HG03442 (cell line): ENCODE measurements at regions not wholly inside any gene's neighbourhood (a gene's known extent, or its start where the extent isn't known, plus 50 kb on each side); places are given as distances from the start of the nearest gene placed in this dataset.

Experiments used
- ATAC-seq: cut with Tn5 transposase; IDR thresholded peaks from one replicate; pipeline ENCODE4 v1.9.1; 2021; ENCODE audit warnings: mild to moderate bottlenecking, moderate library complexity; ENCODE audit not compliant: unreplicated experiment

DNA sequence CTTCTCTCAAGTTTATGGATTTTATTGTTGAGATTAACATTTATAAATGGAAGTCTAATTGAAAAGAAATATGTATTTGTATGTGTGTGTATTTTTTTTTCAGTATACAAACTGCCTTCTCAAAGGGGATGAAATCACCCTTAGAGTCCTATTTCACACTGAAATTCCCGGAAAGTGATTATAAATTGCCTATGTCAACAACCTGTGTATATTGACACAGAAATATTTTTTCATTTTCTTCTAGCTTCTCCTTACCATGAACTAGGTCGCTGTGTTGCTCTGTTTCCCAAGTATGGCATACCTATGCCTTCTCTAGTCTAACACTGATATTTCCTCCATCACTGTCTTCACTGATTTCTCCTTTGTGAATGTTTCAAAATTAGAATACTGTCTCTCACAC lies 444.0 kb upstream of the AZI2 start:
- no peak for ATAC-seq

DNA sequence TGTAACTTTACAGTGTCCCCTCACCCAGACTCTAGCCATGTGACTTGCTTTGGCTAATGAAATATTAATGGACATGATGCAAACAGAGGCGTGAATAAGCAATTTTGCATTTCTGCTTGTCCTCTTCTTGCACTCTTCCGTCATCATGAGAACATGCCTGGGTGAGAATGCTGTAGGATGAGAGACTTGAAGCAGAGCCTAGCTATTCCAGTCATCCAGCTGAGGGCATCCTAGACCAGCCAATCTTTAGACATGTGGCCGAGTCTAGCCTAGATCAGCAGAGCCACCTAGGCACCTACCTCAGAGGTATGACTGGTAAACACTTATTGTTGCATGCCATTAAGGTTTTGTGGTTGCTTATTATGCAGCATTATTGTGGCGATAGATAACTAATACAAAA lies 450.5 kb upstream of the AZI2 start:
- no peak for ATAC-seq

DNA sequence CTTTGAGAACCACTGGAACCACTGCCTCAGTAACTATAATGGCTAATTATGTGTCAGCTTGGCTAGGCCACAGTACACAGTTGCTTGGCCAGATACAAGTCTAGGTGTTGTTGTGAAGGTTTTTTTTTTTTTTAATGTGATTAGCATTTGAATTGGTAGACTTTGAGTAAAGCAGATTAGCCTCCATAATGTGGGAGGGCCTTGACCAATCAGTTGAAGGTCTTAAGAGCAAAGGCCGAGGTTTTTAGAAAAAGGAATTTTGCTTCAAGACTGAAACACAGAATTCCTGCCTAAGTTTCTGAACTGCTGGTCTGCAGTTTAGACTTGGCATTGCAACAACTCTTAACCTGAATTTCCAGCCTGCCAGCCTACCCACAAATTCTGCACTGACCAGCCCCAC lies 451.6 kb upstream of the AZI2 start:
- no peak for ATAC-seq

DNA sequence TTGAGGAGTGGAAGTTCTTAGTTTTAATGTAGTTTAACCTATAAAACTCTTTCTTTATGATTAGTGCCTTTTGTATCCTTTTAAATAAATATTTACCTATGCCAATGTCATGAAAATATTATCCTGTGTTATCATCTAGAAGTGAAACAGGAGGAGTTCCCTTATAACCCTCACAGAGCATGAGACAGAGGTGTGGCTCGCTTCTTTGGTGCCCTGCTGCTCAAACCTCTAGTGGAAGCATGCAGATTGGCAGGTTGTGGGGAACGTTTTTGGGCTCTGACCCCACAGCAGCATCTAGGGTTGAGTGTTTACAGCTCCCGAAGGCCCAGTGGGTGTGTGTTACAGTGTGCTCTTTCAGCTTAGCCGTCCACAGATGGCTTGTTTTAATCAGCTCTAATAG lies 459.4 kb upstream of the AZI2 start:
- ATAC-seq: no peak

DNA sequence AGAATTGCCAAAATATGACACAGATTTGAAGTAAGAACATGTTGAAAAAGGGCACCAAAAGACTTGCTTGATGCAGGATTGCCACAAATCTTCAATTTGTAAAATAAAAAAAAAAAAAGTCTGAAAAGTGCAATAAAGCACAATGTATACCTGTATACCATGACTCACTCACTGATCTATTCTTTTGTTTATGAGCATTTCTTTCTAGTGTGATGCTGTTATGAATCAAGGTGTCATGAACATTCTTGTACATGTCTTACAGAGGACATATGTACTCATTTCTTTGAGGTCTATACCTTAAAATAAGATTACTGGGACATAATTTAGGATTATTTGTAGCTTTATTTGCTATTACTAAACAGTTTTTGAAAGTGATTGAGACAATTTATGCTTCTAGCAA lies 464.9 kb upstream of the RBMS3 start:
- ATAC-seq: no peak

DNA sequence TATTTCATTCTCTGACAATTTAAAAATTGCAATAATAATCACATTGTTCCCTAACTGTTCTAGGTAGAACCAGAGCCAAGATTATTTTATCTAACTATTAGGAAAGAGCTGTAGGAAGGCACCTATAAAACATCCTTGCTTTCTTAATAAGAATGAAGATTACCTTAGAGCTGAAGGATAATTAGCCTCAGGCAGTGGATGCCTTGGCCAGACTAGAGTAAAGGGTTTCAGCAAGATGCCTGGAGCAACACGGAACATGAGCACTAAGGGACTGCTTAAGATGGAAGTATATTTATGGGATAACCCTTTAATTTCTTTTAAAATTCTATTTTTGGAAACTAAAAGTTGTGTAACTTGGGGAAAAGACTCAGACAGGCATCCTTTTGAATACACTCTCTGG lies 456.6 kb upstream of the RBMS3 start:
- no peak for ATAC-seq

DNA sequence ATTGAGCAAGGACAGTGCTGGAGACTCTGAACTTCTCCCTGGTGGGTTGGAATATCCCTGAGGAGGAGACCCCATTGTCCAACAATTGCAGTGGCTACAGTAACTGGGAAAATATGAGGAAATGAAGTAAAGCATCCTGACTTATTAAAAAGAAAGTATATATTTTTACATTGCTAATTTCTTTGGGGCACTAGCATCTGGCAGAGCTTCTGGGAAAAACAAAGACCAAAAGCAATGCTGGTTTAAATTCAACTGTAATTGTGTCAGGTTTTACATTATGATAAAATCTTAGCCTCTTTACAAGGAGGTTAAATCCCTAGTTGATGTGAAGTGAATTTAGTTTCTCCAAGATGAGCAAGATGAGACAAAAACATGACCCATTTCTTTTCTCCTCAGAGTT lies 454.0 kb upstream of the RBMS3 start:
- no peak for ATAC-seq

DNA sequence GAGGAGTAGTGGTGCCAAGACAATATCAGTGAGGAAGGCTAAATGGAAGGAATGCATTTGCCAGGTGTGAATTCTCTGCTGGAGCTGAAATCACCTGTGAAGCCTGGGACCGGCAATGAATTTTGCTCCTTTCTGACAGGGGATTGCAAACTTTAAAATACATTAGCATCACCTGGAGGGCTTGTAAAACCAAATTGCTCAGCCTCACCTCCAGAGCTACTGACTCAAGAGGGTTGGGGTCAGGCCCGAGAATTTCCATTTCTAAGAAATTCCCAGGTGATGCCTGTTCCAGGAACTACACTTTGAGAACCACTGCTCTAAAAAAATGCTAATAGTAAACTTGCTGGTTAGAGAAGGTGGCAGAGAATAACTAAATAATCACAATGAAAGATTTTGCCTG lies 445.6 kb upstream of the RBMS3 start:
- no peak for ATAC-seq

DNA sequence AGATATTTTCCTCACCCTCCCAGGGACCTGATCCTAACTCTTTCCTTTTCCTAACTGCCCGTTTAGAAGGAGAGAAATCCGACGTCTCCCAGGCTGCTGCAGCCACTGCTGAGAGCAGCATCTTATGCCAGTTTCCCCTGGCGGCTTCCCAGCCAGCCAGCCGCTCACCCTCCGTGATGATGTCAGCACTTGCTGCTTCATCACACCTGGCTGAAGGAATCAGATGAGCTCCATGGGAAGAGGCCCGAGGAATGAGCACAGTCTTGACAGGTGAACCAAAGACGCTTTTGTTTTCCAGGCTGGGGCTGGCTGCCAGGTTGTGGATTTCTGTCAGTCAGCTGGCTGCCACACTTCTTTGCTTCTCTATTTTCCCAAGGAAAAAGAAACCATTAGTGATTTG lies 445.1 kb upstream of the RBMS3 start:
- no peak for ATAC-seq

DNA sequence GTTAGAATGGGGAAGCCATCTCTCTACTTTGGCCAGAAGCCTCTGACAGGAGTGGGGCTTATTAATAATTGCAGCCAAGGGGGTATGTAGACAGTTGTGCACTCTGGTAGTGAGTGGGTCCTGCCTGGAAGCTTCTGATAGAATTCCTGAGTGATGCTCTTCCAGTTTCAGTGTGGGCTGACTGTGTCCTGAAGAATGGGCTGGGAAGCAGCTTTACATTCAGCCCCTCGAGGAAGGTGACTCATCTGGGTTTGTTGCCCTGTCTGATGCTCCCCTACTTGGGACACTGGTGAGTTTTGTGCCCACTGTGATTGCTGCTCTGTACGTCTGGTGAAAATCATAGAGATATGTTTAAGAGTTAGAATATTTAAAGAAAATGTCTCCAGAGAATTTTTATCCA lies 444.7 kb upstream of the RBMS3 start:
- no peak for ATAC-seq

DNA sequence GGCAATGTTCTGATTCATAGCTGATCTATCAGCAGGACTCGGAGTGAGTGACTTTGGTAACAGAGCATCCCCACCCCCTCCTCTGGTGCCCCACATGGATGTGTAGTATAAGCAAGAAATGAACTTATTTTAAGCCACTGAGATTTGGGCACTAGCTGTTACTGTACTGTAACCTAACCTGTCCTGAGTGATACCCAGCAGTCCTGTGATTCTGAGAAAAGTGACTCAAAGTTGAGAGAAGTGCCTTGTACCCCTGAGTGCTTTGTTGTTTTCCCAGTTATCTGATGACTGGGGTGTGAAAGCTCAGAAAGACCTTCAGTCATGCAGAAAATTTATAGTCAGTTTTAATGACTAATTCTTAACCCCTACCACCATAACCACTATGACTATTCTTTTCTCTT lies 439.9 kb upstream of the RBMS3 start:
- peak; percentile 96 for ATAC-seq

DNA sequence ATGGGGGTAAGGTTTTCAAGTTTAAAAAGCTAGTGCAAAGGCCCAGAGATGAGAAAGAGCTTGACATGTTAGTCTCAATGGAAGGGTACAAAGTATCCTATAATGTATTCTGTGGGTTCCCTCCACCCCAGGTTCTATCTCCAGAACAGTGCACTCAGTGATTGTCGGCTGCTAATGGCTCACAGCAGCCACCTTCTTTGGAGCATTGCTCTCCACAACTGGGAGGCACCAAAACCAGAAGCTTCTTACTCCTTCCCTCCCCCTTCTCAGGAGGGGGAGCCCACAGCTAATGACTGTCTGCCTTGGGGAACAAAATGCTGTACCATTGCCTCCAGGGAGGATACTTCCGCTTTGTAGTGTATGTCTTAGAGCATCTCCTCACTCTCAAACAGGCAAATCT lies 439.4 kb upstream of the RBMS3 start:
- peak; percentile 13 for ATAC-seq

DNA sequence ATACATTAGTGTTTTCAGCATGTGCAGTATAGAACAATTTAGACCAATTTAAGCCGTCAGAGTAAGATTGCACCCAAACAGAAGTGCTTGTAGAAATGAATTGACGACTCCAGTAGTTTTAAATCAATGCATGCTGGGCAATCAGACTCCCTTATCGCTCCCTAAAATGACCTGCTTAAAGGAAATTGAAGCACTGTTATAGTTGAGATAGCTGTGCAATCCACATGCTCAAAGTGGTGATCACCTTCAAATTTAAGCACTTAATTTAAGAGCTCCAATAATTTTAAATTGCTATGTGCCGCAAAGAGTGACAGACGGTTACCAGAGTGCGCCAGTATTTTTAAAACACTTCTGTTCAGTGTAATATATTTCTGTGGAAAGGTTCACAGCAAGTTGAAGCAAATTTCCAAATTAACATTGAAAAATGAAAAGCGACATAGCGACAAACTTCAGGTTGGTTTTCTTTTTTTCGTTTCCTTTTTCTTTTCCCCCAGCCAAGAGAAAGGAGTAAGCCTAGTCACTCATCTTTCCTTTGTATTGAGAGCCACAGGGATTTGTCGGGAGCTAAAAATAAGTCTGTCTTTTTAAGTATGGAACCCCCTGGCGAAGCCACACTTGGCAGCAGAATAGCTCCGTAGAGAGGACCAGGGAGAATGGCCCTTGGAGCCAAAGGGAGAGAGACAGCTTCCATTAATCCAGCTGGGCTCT lies 436.4 kb upstream of the RBMS3 start:
- no peak for ATAC-seq

DNA sequence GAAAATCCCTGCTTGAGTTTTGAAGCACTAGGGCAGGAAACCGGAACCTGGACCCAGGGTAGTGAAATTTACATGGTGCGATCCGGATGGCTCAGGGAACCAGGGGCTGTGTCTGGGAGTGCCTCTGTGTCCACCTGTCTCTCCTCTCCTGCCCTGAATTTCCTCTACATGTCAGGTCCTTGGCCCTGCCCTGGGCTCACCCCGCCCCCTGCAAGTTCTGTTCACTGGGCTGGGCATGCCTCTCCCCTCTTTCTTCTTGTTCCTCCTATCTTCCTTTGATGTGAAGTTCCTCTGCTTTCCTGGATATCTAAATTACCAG lies 435.9 kb upstream of the RBMS3 start:
- ATAC-seq: no peak

DNA sequence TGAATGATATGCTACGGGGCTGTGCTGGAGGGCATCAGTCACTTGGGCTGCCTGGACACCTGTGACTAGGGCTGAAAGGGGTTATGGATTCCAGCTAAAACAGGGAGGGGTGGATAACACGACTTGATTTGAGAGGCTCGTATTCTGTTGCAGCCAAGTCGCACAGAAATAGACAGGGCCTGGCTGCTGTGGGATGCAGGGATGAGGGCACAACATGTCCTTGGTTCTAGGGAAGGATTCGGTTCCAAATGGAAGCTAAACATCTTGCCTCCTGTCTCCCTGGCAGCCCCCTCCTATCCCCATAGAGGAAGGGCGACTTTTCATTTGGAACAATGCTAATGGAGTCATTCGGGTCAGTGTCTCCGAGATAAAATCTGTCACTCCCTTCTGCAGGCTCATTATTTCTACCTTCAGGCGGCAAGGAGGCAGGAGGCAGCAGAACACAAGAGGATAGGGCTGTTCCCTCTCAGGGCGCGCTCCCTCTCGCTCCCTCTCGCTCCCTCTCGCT lies 433.8 kb upstream of the RBMS3 start:
- no peak for ATAC-seq

DNA sequence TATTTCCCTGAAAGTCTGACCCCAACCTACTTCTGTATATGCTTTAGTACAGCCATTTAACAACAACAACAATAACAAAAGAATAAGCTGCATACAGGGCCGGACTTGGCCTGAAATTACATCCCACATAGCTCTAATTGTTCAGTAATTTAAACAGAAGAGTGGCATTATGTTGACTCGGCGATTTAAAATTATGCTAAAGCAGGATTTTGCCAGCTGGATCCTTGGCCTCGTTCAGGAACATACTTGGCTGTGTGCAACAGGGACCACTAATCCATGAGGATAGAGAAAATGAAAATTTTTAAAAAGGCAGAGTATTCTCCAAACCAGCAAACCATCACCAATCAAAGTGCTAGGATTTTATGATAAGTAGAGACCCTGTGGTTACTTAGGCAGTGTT lies 433.1 kb upstream of the RBMS3 start:
- no peak for ATAC-seq

DNA sequence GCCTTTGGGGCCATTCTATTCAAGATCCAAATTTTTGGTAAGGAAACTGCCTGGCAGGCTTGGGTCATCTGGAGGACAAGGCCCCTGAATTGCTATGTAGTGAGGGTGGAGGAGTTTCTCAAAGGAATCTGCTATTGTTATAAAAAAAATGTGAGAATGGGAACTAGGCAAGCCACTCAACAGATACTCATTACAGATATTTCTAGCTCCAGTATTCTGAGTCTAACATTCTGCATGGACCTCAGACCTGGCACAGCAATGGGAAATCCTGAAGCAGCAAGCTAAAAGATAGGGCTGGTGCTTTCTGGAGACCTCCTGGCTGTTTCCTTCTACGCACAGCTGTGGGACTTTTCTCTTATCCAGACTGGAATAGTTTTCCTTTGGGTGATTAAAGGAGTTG lies 430.7 kb upstream of the RBMS3 start:
- ATAC-seq: no peak

DNA sequence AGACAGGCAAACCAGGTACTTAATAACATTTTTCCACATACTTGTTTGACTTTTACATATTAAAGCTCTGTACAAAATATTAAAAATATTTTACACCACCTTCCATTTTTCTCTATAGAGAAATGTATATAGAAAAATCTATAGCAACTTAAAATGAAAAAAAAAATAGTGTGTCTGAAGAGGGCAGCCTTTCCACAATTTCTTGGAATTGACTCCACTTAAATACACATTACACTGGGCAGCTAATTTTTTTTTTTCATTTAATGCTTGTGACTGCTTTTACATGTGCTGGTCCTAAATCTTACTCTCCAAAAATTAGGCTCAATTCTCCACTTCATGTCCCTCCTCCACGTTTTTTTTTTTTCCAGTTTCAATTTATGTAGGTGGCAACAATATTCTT lies 427.0 kb upstream of the RBMS3 start:
- no peak for ATAC-seq

DNA sequence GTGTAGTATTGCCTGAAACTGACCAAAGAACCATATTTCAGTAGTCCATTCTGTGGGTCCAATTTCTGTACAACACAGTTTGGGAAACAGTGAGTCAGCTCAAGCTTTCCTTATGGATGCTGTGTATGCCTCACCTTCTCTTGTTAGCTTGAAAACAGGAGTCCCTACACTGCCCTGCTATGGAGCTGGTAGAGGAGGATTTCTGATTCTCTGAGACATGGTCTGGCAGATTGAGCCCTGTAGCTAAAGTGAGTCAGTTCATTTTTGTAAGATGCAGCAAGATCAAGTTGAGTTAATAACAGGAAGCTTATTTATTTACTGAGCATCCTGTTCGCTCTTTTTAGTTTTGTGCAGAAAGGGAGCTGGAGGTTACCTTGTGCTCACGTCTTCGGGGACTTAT lies 424.1 kb upstream of the RBMS3 start:
- no peak for ATAC-seq

DNA sequence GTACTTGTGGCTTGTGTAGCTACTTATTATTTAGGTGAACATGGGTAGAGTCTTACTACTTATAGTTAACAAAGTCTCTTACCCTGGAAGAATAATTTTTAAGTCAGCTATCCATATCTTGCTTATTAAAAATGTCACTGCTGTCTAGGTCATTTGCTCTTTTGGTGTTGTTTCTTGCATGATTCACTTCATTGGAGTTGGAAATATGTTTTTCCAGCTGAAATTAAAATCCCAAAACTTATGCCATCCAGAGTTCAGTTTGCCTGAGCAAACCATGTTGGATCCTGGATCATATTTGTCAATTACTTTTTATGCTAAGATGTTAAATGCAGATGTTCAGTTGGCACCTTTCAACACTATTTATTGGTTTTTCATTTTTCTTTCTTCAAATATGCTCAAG lies 421.0 kb upstream of the RBMS3 start:
- no peak for ATAC-seq

DNA sequence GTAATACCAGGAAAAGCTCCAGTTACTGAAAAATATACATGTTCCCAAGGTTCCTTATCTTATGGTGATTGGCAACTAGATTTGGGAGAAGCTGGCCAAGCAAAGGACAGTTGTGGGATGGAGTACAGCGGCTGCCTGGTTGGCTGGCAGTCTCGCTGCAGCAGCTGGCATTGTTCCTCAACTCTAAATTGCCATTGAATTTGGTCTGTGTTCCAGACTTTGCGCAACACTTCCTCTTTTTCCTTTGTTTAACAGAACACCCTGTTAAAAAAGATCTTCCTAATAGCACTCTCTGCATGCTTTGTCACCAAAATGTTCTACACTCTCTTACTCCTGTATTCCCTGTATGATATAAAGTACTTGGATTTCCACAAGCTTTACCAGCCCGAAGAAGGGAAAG lies 420.6 kb upstream of the RBMS3 start:
- ATAC-seq: no peak

DNA sequence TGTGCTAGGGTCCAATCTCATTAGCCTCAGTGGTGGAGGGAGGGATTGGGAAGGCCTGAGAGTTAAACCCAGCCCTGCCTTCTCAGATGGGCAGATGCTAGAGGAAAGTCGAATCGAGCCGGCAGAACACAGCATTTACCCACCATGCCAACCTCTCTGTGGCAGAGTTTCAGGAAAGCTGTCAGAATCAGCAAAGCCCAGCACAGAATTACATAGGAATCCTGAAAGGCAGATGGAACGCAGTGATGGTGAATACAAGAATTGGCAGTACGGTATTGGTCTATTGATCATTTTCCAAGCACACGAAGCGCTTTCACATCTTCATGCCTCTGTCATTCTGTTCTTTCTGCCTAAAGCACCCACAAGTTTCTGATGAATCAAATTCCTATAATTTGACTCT lies 417.7 kb upstream of the RBMS3 start:
- no peak for ATAC-seq

DNA sequence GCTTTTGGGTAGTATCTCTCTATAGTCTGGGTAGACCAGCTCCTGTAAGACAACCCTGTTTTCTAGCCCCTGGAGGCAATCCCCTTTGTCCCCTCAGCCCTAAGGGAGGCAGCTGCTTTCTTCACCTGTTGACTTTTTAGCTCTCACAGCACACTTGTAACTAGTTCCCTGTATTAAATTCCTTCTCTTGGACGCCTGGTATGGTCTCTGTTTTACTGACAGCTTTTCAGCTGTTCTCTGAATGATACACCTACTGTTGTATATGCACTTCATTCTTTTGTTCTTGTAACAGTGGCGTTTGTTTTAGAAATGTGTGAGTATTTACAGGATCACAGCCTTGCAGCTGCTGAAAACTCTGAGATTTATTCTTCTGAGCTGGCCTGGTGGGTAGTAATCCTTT lies 413.0 kb upstream of the RBMS3 start:
- no peak for ATAC-seq

DNA sequence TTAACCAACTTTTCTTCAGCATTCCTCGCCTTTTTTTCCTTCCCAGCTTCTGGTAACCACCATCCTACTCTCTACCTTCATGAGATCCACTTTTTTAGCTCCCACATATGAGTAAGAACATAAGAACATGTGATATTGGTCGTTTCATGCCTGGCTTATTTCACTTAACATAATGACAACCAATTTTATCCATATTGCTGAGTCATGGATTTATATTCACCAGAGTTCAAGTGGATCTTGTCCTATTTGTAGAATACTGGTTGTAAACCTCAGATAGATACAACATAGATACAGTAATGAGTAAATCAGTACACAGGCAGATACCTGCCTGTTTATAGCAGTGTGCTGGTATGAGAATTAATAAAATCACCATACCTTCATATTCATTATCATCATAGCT lies 412.0 kb upstream of the RBMS3 start:
- no peak for ATAC-seq
